ENCODE measurements at regions not wholly inside any gene's neighbourhood (a gene's known extent, or its start where the extent isn't known, plus 50 kb on each side); places are given as distances from the start of the nearest gene placed in this dataset.

- no peaks in the 10 kb centered on the region for H3K79me2 ChIP-seq (replicated peaks; ENCODE audit: insufficient read depth)
- H3K9me3 Mint-ChIP-seq = peaks cover 2% of the 10 kb centered on the region; the same call in 2 of the 3 replicates
- peaks cover 6% of the 10 kb centered on the region for H3K9me2 ChIP-seq (ENCODE audit: insufficient read depth)
- no peaks in the 10 kb centered on the region for H3K4me1 ChIP-seq (ENCODE audit: insufficient read depth)
- H3K27ac ChIP-seq (ENCODE audit: low read depth) = no peak overlapping the region
- no peaks in the 10 kb centered on the region for H3K36me3 Mint-ChIP-seq (ENCODE audit: low read depth)
- H3K4me3 Mint-ChIP-seq = no peak overlapping the region
- no peaks in the 10 kb centered on the region for H3K4me1 Mint-ChIP-seq
- no peak for DNase-seq (ENCODE audit: low spot score)
- H3K36me3 ChIP-seq (ENCODE audit: insufficient read depth) = no peaks in the 10 kb centered on the region
- peaks cover 7% of the 10 kb centered on the region for H3K27me3 Mint-ChIP-seq (ENCODE audit: insufficient read depth, low read depth, poor library complexity)
- no peaks in the 10 kb centered on the region for H3F3A ChIP-seq (replicated peaks; ENCODE audit: low read depth)
- H3K27ac Mint-ChIP-seq = no peak overlapping the region
- H4K20me1 ChIP-seq (replicated peaks; ENCODE audit: insufficient read depth) = no peaks in the 10 kb centered on the region
- H3K27me3 ChIP-seq (ENCODE audit: insufficient read depth) = no peaks in the 10 kb centered on the region
- no peak overlapping the region for H3K4me2 ChIP-seq
- no peak overlapping the region for H3K4me3 ChIP-seq
- TF ChIP-seq ZNF331 (CRISPR knock-in tag; IDR thresholded peaks at IDR 0.05; ENCODE audit: low read depth) = no peak
- no peak for TF ChIP-seq STAT1 (IDR thresholded peaks at IDR 0.05; ENCODE audit: unreplicated experiment)
- no peak for TF ChIP-seq JUNB (IDR thresholded peaks at IDR 0.05; ENCODE audit: unreplicated experiment)
- TF ChIP-seq ZNF462 (CRISPR knock-in tag; IDR thresholded peaks at IDR 0.05) = no peak
- no peak for TF ChIP-seq EZH2 (IDR thresholded peaks at IDR 0.05; ENCODE audit: low read depth, unreplicated experiment)
- no peak for TF ChIP-seq ZNF114 (CRISPR knock-in tag; IDR thresholded peaks at IDR 0.05)
- TF ChIP-seq EZH2phosphoT487 (IDR thresholded peaks at IDR 0.05; ENCODE audit: unreplicated experiment) = no peak
- no peak overlapping the region; the same call in 1 of the 2 replicates for H2AFZ ChIP-seq
- ATAC-seq = no peak
These were observed 170.8 kb upstream of the NCKAP5 start for GRCh38 chr2:133739039-133739438.

GRCh38 chr2:133740500-133740899 is 172.2 kb upstream of the NCKAP5 start:
- Histone ChIP-seq H3K4me1 (ENCODE audit: insufficient read depth) (0 out of 2 replicates have a peak, but pooled peaks cover 3% of the 10 kb centered on the region), H3K4me2 (no peak overlapping the region), H3K79me2 (replicated peaks; ENCODE audit: insufficient read depth) (no peaks in the 10 kb centered on the region), H3K27me3 (ENCODE audit: insufficient read depth) (no peaks in the 10 kb centered on the region), H2AFZ (no peak overlapping the region), H3K4me3 (no peak overlapping the region), H3F3A (replicated peaks; ENCODE audit: low read depth) (no peaks in the 10 kb centered on the region), H3K27ac (ENCODE audit: low read depth) (no peak overlapping the region), H3K9me2 (ENCODE audit: insufficient read depth) (peaks cover 4% of the 10 kb centered on the region; the same call in 1 of the 2 replicates), H4K20me1 (replicated peaks; ENCODE audit: insufficient read depth) (no peaks in the 10 kb centered on the region), H3K36me3 (ENCODE audit: insufficient read depth) (no peaks in the 10 kb centered on the region)
- no peak for DNase-seq (ENCODE audit: low spot score)
- Mint-ChIP-seq H3K4me3 (no peak overlapping the region), H3K36me3 (ENCODE audit: low read depth) (no peaks in the 10 kb centered on the region), H3K4me1 (no peaks in the 10 kb centered on the region; the same call in 2 of the 3 replicates), H3K27ac (no peak overlapping the region), H3K27me3 (ENCODE audit: insufficient read depth, low read depth, poor library complexity) (peaks cover 4% of the 10 kb centered on the region), H3K9me3 (peaks cover 2% of the 10 kb centered on the region; the same call in 2 of the 3 replicates)
- no peak for ATAC-seq
- TF ChIP-seq ZNF331 (CRISPR knock-in tag; IDR thresholded peaks at IDR 0.05; ENCODE audit: low read depth) (no peak), CTCF (conservative IDR thresholded peaks at IDR 0.05; ENCODE audit: low read depth in 2 of 2) (no peak), ETS1 (IDR thresholded peaks at IDR 0.05) (no peak), STAT1 (IDR thresholded peaks at IDR 0.05; ENCODE audit: unreplicated experiment) (no peak), JUNB (IDR thresholded peaks at IDR 0.05; ENCODE audit: unreplicated experiment) (no peak), POLR2AphosphoS5 (IDR thresholded peaks at IDR 0.05; ENCODE audit: low read depth) (no peak), NANOG (IDR thresholded peaks at IDR 0.05; ENCODE audit: borderline replicate concordance) (no peak), CREB1 (CRISPR knock-in tag; IDR thresholded peaks at IDR 0.05; ENCODE audit: low read depth) (no peak), EZH2phosphoT487 (IDR thresholded peaks at IDR 0.05; ENCODE audit: unreplicated experiment) (no peak), ZNF114 (CRISPR knock-in tag; IDR thresholded peaks at IDR 0.05) (no peak), EZH2 (IDR thresholded peaks at IDR 0.05; ENCODE audit: low read depth, unreplicated experiment) (no peak)

All from GM23338 (cell line).